Activated T-helper 17 cell treated with anti-CD3 and anti-CD28 coated beads, Interleukin-2, amount 50 U/mL, for 72 hours (primary cell): ENCODE measurements at regions not wholly inside any gene's neighbourhood (a gene's known extent, or its start where the extent isn't known, plus 50 kb on each side); places are given as distances from the start of the nearest gene placed in this dataset.

Experiments
- ATAC-seq: fragments of 150-1000 bp; cut with Tn5 transposase; replicated peaks from 2 replicates; pipeline ENCODE4 v1.10.0; 2021; ENCODE audit warnings: mild to moderate bottlenecking, moderate library complexity
- H3K27ac Mint-ChIP-seq: one replicate; pipeline ENCODE4 v1.8.0; 2022; ENCODE audit warnings: mixed read lengths
- H3K27me3 Mint-ChIP-seq: one replicate; pipeline ENCODE4 v1.8.0; 2022; ENCODE audit warnings: mixed read lengths
- H3K36me3 Mint-ChIP-seq: one replicate; pipeline ENCODE4 v1.8.0; 2022; ENCODE audit warnings: low read depth, mild to moderate bottlenecking, mixed read lengths
- H3K4me1 Mint-ChIP-seq: one replicate; pipeline ENCODE4 v1.8.0; 2022; ENCODE audit warnings: mixed read lengths
- H3K4me3 Mint-ChIP-seq: one replicate; pipeline ENCODE4 v1.8.0; 2022; ENCODE audit warnings: mild to moderate bottlenecking, mixed read lengths
- H3K9me3 Mint-ChIP-seq: one replicate; pipeline ENCODE4 v1.8.0; 2022; ENCODE audit warnings: mixed read lengths

- no peak overlapping the region for H3K27ac Mint-ChIP-seq
- H3K27me3 Mint-ChIP-seq, result no peaks in the 10 kb centered on the region
- H3K4me3 Mint-ChIP-seq, result no peak overlapping the region
- ATAC-seq, result no peak
- H3K36me3 Mint-ChIP-seq, result no peaks in the 10 kb centered on the region
- H3K9me3 Mint-ChIP-seq, result no peaks in the 10 kb centered on the region
- peaks cover 5% of the 10 kb centered on the region for H3K4me1 Mint-ChIP-seq
Measured at GRCh38 chr3:10555263-10555662, 49.9 kb upstream of the ATP2B2 start.

GRCh38 chr3:10556312-10556711 lies 50.9 kb upstream of the ATP2B2 start:
- no peak for ATAC-seq
- Mint-ChIP-seq H3K27ac (no peak overlapping the region), H3K36me3 (no peaks in the 10 kb centered on the region), H3K9me3 (no peaks in the 10 kb centered on the region), H3K4me1 (peaks cover 5% of the 10 kb centered on the region), H3K27me3 (peaks cover 8% of the 10 kb centered on the region), H3K4me3 (no peak overlapping the region)

GRCh38 chr3:10557250-10557649 lies 51.9 kb upstream of the ATP2B2 start:
- Mint-ChIP-seq H3K36me3 (no peaks in the 10 kb centered on the region), H3K27ac (no peak overlapping the region), H3K4me1 (peaks cover 5% of the 10 kb centered on the region), H3K4me3 (no peak overlapping the region), H3K9me3 (no peaks in the 10 kb centered on the region), H3K27me3 (peaks cover 12% of the 10 kb centered on the region)
- no peak for ATAC-seq

GRCh38 chr3:10557781-10558373 lies 52.5 kb upstream of the ATP2B2 start:
- H3K27me3 Mint-ChIP-seq, result peaks cover 12% of the 10 kb centered on the region
- no peak overlapping the region for H3K27ac Mint-ChIP-seq
- no peaks in the 10 kb centered on the region for H3K4me1 Mint-ChIP-seq
- peak; percentile 84 for ATAC-seq
- no peak overlapping the region for H3K4me3 Mint-ChIP-seq
- H3K9me3 Mint-ChIP-seq, result no peaks in the 10 kb centered on the region
- no peaks in the 10 kb centered on the region for H3K36me3 Mint-ChIP-seq

GRCh38 chr3:10558736-10559135 lies 53.4 kb upstream of the ATP2B2 start:
- Mint-ChIP-seq H3K27me3 (peaks cover 12% of the 10 kb centered on the region), H3K4me1 (no peaks in the 10 kb centered on the region), H3K36me3 (no peaks in the 10 kb centered on the region), H3K9me3 (no peaks in the 10 kb centered on the region), H3K4me3 (no peak overlapping the region), H3K27ac (no peak overlapping the region)
- ATAC-seq, result no peak

GRCh38 chr3:10560060-10560861 lies 54.9 kb upstream of the ATP2B2 start:
- no peak overlapping the region for H3K27ac Mint-ChIP-seq
- no peaks in the 10 kb centered on the region for H3K9me3 Mint-ChIP-seq
- ATAC-seq, result no peak
- peaks cover 14% of the 10 kb centered on the region for H3K27me3 Mint-ChIP-seq
- no peaks in the 10 kb centered on the region for H3K4me1 Mint-ChIP-seq
- H3K36me3 Mint-ChIP-seq, result no peaks in the 10 kb centered on the region
- H3K4me3 Mint-ChIP-seq, result no peak overlapping the region

- ATAC-seq, result no peak
- Mint-ChIP-seq H3K4me3 (no peak overlapping the region), H3K4me1 (no peaks in the 10 kb centered on the region), H3K27ac (no peak overlapping the region), H3K9me3 (no peaks in the 10 kb centered on the region), H3K27me3 (peaks cover 21% of the 10 kb centered on the region), H3K36me3 (no peaks in the 10 kb centered on the region)
Measured at GRCh38 chr3:10561162-10561945, 56.0 kb upstream of the ATP2B2 start.

- ATAC-seq, result peak; percentile 49
- Mint-ChIP-seq H3K36me3 (no peaks in the 10 kb centered on the region), H3K9me3 (no peaks in the 10 kb centered on the region), H3K27ac (no peak overlapping the region), H3K4me3 (no peak overlapping the region), H3K27me3 (peaks cover 21% of the 10 kb centered on the region), H3K4me1 (no peaks in the 10 kb centered on the region)
Measured at GRCh38 chr3:10561946-10562560, 56.7 kb upstream of the ATP2B2 start.

- Mint-ChIP-seq H3K4me3 (no peak overlapping the region), H3K9me3 (no peaks in the 10 kb centered on the region), H3K36me3 (no peaks in the 10 kb centered on the region), H3K27ac (no peak overlapping the region), H3K4me1 (no peaks in the 10 kb centered on the region), H3K27me3 (peaks cover 25% of the 10 kb centered on the region)
- ATAC-seq, result no peak
Measured at GRCh38 chr3:10563396-10563795, 58.0 kb upstream of the ATP2B2 start.

- no peak overlapping the region for H3K27ac Mint-ChIP-seq
- H3K36me3 Mint-ChIP-seq, result no peaks in the 10 kb centered on the region
- H3K4me1 Mint-ChIP-seq, result no peaks in the 10 kb centered on the region
- no peak overlapping the region for H3K4me3 Mint-ChIP-seq
- peaks cover 25% of the 10 kb centered on the region for H3K27me3 Mint-ChIP-seq
- no peak for ATAC-seq
- H3K9me3 Mint-ChIP-seq, result no peaks in the 10 kb centered on the region
Measured at GRCh38 chr3:10565814-10566213, 60.4 kb upstream of the ATP2B2 start.

GRCh38 chr3:10566451-10566850 lies 61.1 kb upstream of the ATP2B2 start:
- no peaks in the 10 kb centered on the region for H3K4me1 Mint-ChIP-seq
- no peak overlapping the region for H3K27ac Mint-ChIP-seq
- peaks cover 24% of the 10 kb centered on the region for H3K27me3 Mint-ChIP-seq
- ATAC-seq, result no peak
- H3K4me3 Mint-ChIP-seq, result no peak overlapping the region
- H3K36me3 Mint-ChIP-seq, result no peaks in the 10 kb centered on the region
- H3K9me3 Mint-ChIP-seq, result no peaks in the 10 kb centered on the region

- ATAC-seq, result no peak
- no peak overlapping the region for H3K27ac Mint-ChIP-seq
- H3K4me1 Mint-ChIP-seq, result no peaks in the 10 kb centered on the region
- peaks cover 23% of the 10 kb centered on the region for H3K27me3 Mint-ChIP-seq
- H3K36me3 Mint-ChIP-seq, result no peaks in the 10 kb centered on the region
- H3K9me3 Mint-ChIP-seq, result no peaks in the 10 kb centered on the region
- no peak overlapping the region for H3K4me3 Mint-ChIP-seq
Measured at GRCh38 chr3:10568549-10568948, 63.2 kb upstream of the ATP2B2 start.

- H3K9me3 Mint-ChIP-seq, result no peaks in the 10 kb centered on the region
Measured at GRCh38 chr3:10570196-10570946, 65.0 kb upstream of the ATP2B2 start.

GRCh38 chr3:10574101-10574620 lies 68.8 kb upstream of the ATP2B2 start:
- Mint-ChIP-seq H3K9me3 (no peaks in the 10 kb centered on the region), H3K27ac (no peak overlapping the region), H3K27me3 (peaks cover 11% of the 10 kb centered on the region), H3K4me1 (no peaks in the 10 kb centered on the region), H3K4me3 (no peak overlapping the region), H3K36me3 (no peaks in the 10 kb centered on the region)
- no peak for ATAC-seq

More at GRCh38 chr3:10570196-10570946, 65.0 kb upstream of the ATP2B2 start:
- Mint-ChIP-seq H3K4me1 (no peaks in the 10 kb centered on the region), H3K4me3 (no peak overlapping the region), H3K27ac (no peak overlapping the region), H3K27me3 (peaks cover 25% of the 10 kb centered on the region), H3K36me3 (no peaks in the 10 kb centered on the region)
- no peak for ATAC-seq
